GM18520 (cell line): ENCODE measurements at regions not wholly inside any gene's neighbourhood (a gene's known extent, or its start where the extent isn't known, plus 50 kb on each side); places are given as distances from the start of the nearest gene placed in this dataset.
"Not testable (repeated sequence)": the region's sequence is repeated elsewhere in the genome, so short reads cannot be mapped to it uniquely, and the experiment has no call there.

Experiments
- ATAC-seq: cut with Tn5 transposase; IDR thresholded peaks from one replicate; pipeline ENCODE4 v1.9.1; 2021; ENCODE audit not compliant: unreplicated experiment

- ATAC-seq = no peak
Measured at GRCh38 chr18:22796113-22796512, 137.0 kb upstream of the RBBP8 start.

- no peak for ATAC-seq
Measured at GRCh38 chr18:22800551-22800951, 132.6 kb upstream of the RBBP8 start.

- ATAC-seq = no peak
Measured at GRCh38 chr18:22813648-22814328, 119.3 kb upstream of the RBBP8 start.

GRCh38 chr18:22814329-22814703 is 118.8 kb upstream of the RBBP8 start:
- ATAC-seq = no peak

GRCh38 chr18:22816266-22817176 is 116.6 kb upstream of the RBBP8 start:
- ATAC-seq = no peak

- no peak for ATAC-seq
Measured at GRCh38 chr18:22817844-22818243, 115.3 kb upstream of the RBBP8 start.

GRCh38 chr18:22822024-22822423 is 111.1 kb upstream of the RBBP8 start:
- no peak for ATAC-seq

GRCh38 chr18:22822841-22823508 is 110.2 kb upstream of the RBBP8 start:
- peak; percentile 85 for ATAC-seq

- ATAC-seq = no peak
Measured at GRCh38 chr18:22826726-22827125, 106.4 kb upstream of the RBBP8 start.

GRCh38 chr18:22827216-22827615 is 105.9 kb upstream of the RBBP8 start:
- ATAC-seq = no peak

GRCh38 chr18:22827741-22828140 is 105.4 kb upstream of the RBBP8 start:
- no peak for ATAC-seq

GRCh38 chr18:22828171-22828570 is 105.0 kb upstream of the RBBP8 start:
- no peak for ATAC-seq

- ATAC-seq = not testable (repeated sequence)
Measured at GRCh38 chr18:22828583-22828982, 104.5 kb upstream of the RBBP8 start.

GRCh38 chr18:22829781-22830180 is 103.3 kb upstream of the RBBP8 start:
- no peak for ATAC-seq

- no peak for ATAC-seq
Measured at GRCh38 chr18:22830511-22830910, 102.6 kb upstream of the RBBP8 start.

GRCh38 chr18:22831441-22831904 is 101.7 kb upstream of the RBBP8 start:
- ATAC-seq = peak; percentile 45

GRCh38 chr18:22836932-22837331 is 96.2 kb upstream of the RBBP8 start:
- ATAC-seq = no peak

- ATAC-seq = no peak
Measured at GRCh38 chr18:22838221-22838620, 94.9 kb upstream of the RBBP8 start.

GRCh38 chr18:22838639-22839277 is 94.4 kb upstream of the RBBP8 start:
- no peak for ATAC-seq

- no peak for ATAC-seq
Measured at GRCh38 chr18:22839340-22839821, 93.7 kb upstream of the RBBP8 start.

GRCh38 chr18:22840606-22841144 is 92.5 kb upstream of the RBBP8 start:
- no peak for ATAC-seq
